SK-N-SH (cell line): ENCODE measurements at regions not wholly inside any gene's neighbourhood (a gene's known extent, or its start where the extent isn't known, plus 50 kb on each side); places are given as distances from the start of the nearest gene placed in this dataset.

Experiments used
- CTCF ChIA-PET: fragments of 300-600, 350-600 bp; formaldehyde crosslinking; extraction: SDS; loops from one replicate; lab custom pipeline; 2021; lab: Yijun Ruan, JAX
- POLR2A ChIA-PET: fragments of 350-600 bp; sonication (Branson Sonifier 250); formaldehyde crosslinking; extraction: SDS; loops from one replicate; lab custom pipeline; 2020; ENCODE audit warnings: antibody characterized with exemption, inconsistent platforms; lab: Yijun Ruan, JAX
- DNase-seq: peaks from one replicate; pipeline ENCODE4 v3.0.0; 2012
- H2AFZ ChIP-seq: fragments of 200-600 bp; sonication (generic); 2 replicates; pipeline ENCODE4 v1.8.1; 2016; ENCODE audit warnings: antibody characterized with exemption, mild to moderate bottlenecking, low read depth
- H3F3A ChIP-seq: fragments of 200-600 bp; sonication (generic); replicated peaks from 2 replicates; pipeline ENCODE3; 2016; ENCODE audit warnings: antibody characterized with exemption, mild to moderate bottlenecking; ENCODE audit not compliant: insufficient read depth
- H3K27ac ChIP-seq, 2 experiments: fragments of 200-500 bp in 1 of 2; fragments of 200-600 bp in 1 of 2; sonication (Bioruptor generic) in 1 of 2; sonication (generic), shearing (Covaris generic) in 1 of 2; 2 replicates each; pipeline versions ENCODE4 v1.5.1 to v1.6.1; 2014 to 2016; ENCODE audit warnings: low read depth in 2 of 2, inconsistent platforms in 1 of 2, low read length in 1 of 2, mild to moderate bottlenecking in 1 of 2, mixed read lengths in 1 of 2
- H3K27me3 ChIP-seq: fragments of 200-600 bp; sonication (generic), shearing (Covaris generic); 2 replicates; pipeline ENCODE4 v1.6.1; 2016; ENCODE audit warnings: mixed run types; ENCODE audit not compliant: insufficient read depth
- H3K36me3 ChIP-seq, 2 experiments: fragments of 200-500 bp in 1 of 2; fragments of 200-600 bp in 1 of 2; sonication (Bioruptor generic) in 1 of 2; sonication (generic) in 1 of 2; replicated peaks in 1 of 2; 2 replicates each; pipeline versions ENCODE3 to v1.5.1; 2014 to 2016; ENCODE audit warnings: low read length in 1 of 2, mild to moderate bottlenecking in 1 of 2; ENCODE audit not compliant: insufficient read depth in 2 of 2, control insufficient read depth in 1 of 2
- H3K4me1 ChIP-seq, 2 experiments: fragments of 200-500 bp in 1 of 2; fragments of 200-600 bp in 1 of 2; sonication (Bioruptor generic) in 1 of 2; sonication (generic), shearing (Covaris generic) in 1 of 2; 2 replicates each; pipeline versions ENCODE4 v1.5.1 to v1.6.1; 2014 to 2016; ENCODE audit warnings: low read depth in 1 of 2, low read length in 1 of 2, mixed run types in 1 of 2; ENCODE audit not compliant: insufficient read depth in 2 of 2, control insufficient read depth in 1 of 2
- H3K4me2 ChIP-seq: fragments of 200-600 bp; sonication (generic), shearing (Covaris generic); 2 replicates; pipeline ENCODE4 v1.6.1; 2017; ENCODE audit warnings: mixed run types
- H3K4me3 ChIP-seq, 2 experiments: fragments of 200-500 bp in 1 of 2; fragments of 200-600 bp in 1 of 2; sonication (Bioruptor generic) in 1 of 2; sonication (generic), shearing (Covaris generic) in 1 of 2; 2 replicates each; pipeline versions ENCODE4 v1.5.1 to v1.8.1; 2014 to 2016; ENCODE audit warnings: low read depth in 2 of 2, inconsistent platforms in 1 of 2, low read length in 1 of 2, mild to moderate bottlenecking in 1 of 2, mixed read lengths in 1 of 2, moderate library complexity in 1 of 2
- H3K79me2 ChIP-seq: fragments of 200-600 bp; sonication (generic); 2 replicates; pipeline ENCODE4 v1.8.1; 2017; ENCODE audit warnings: mild to moderate bottlenecking; ENCODE audit not compliant: insufficient read depth
- H3K9ac ChIP-seq: fragments of 200-600 bp; sonication (generic); 2 replicates; pipeline ENCODE4 v1.6.1; 2017; ENCODE audit warnings: mixed run types
- H3K9me2 ChIP-seq: fragments of 200-600 bp; sonication (generic); 2 replicates; pipeline ENCODE4 v1.6.1; 2017; ENCODE audit warnings: mixed run types
- H3K9me3 ChIP-seq: fragments of 200-600 bp; sonication (generic); 2 replicates; pipeline ENCODE4 v1.6.1; 2017; ENCODE audit warnings: mixed run types, mild to moderate bottlenecking, moderate library complexity
- H4K20me1 ChIP-seq: fragments of 200-600 bp; sonication (generic); 2 replicates; pipeline ENCODE4 v1.6.1; 2017; ENCODE audit warnings: mild to moderate bottlenecking, mixed run types; ENCODE audit not compliant: insufficient read depth
- EP300 ChIP-seq, 2 experiments: IDR thresholded peaks; 2 replicates each; pipeline versions ENCODE4 v1.4.0 to v1.6.1; 2012; ENCODE audit warnings: borderline replicate concordance in 1 of 2, low read depth in 1 of 2, low read length in 1 of 2
- EZH2phosphoT487 ChIP-seq: fragments of 200-600 bp; sonication (generic); IDR thresholded peaks from 2 replicates; pipeline ENCODE4 v1.6.1; 2017; ENCODE audit warnings: low read depth, mixed run types, mild to moderate bottlenecking, antibody characterized with exemption, moderate library complexity, borderline replicate concordance
- FOXJ3 ChIP-seq: sonication (generic); formaldehyde crosslinking; IDR thresholded peaks from 2 replicates; pipeline ENCODE4 v1.5.1; 2020; ENCODE audit warnings: mild to moderate bottlenecking, missing genetic modification reagents
- FOXM1 ChIP-seq: IDR thresholded peaks from 2 replicates; pipeline ENCODE4 v1.4.0; 2012; ENCODE audit warnings: low read depth, mild to moderate bottlenecking
- GABPA ChIP-seq: IDR thresholded peaks from 2 replicates; pipeline ENCODE4 v1.4.0; 2012; ENCODE audit warnings: low read depth, mild to moderate bottlenecking
- JUND ChIP-seq: IDR thresholded peaks from 2 replicates; pipeline ENCODE4 v1.4.0; 2012
- NRF1 ChIP-seq: IDR thresholded peaks from 2 replicates; pipeline ENCODE4 v1.6.1; 2012; ENCODE audit warnings: low read depth, mild to moderate bottlenecking, low read length
- POLR2AphosphoS5 ChIP-seq: IDR thresholded peaks from 2 replicates; pipeline ENCODE4 v1.6.1; 2012; ENCODE audit warnings: low read depth, low read length
- RAD21 ChIP-seq: IDR thresholded peaks from 2 replicates; pipeline ENCODE4 v1.6.1; 2012; ENCODE audit warnings: mild to moderate bottlenecking, low read length
- RXRA ChIP-seq: IDR thresholded peaks from 2 replicates; pipeline ENCODE4 v1.4.0; 2012; ENCODE audit warnings: low read depth, mild to moderate bottlenecking, borderline replicate concordance
- SIN3A ChIP-seq: IDR thresholded peaks from 2 replicates; pipeline ENCODE4 v1.6.1; 2012; ENCODE audit warnings: low read depth, mild to moderate bottlenecking, low read length, moderate library complexity, borderline replicate concordance
- SMC3 ChIP-seq: IDR thresholded peaks from 2 replicates; pipeline ENCODE4 v1.6.1; 2012; ENCODE audit warnings: low read depth, low read length, improper control_type of control experiment
- YY1 ChIP-seq: IDR thresholded peaks from 2 replicates; pipeline ENCODE4 v1.4.0; 2012; ENCODE audit warnings: low read depth, mild to moderate bottlenecking
- ZBTB33 ChIP-seq: IDR thresholded peaks from 2 replicates; pipeline ENCODE4 v1.4.0; 2012; ENCODE audit warnings: low read depth, borderline replicate concordance
- WGBS: methylation state at CpG from one replicate; pipeline ENCODE4 v1.1.6; 2017; ENCODE audit warnings: low lambda C conversion rate; 5-methylcytosine and 5-hydroxymethylcytosine counted together
- TF ChIP-seq, protein P1 (sequence below): IDR thresholded peaks from 2 replicates; pipeline ENCODE4; 2012

- 39% methylated on average over 2 of the region's 2 CpGs for WGBS
- no peaks in the 10 kb centered on the region for H3K4me1 ChIP-seq
- no peak for DNase-seq
- no peak overlapping the region for H3K27ac ChIP-seq
- no peaks in the 10 kb centered on the region for H3K9me2 ChIP-seq
- no peak overlapping the region for H2AFZ ChIP-seq
- H3K4me3 ChIP-seq: no peak overlapping the region
- no peaks in the 10 kb centered on the region for H3K79me2 ChIP-seq
- H4K20me1 ChIP-seq: no peaks in the 10 kb centered on the region
- H3F3A ChIP-seq: no peaks in the 10 kb centered on the region
- no peaks in the 10 kb centered on the region for H3K9me3 ChIP-seq
- no peaks in the 10 kb centered on the region for H3K36me3 ChIP-seq
- POLR2A ChIA-PET: no interaction called here
- H3K4me2 ChIP-seq: no peak overlapping the region
- CTCF ChIA-PET: interaction anchor here (0.7 kb wide), 1 partner anchor 216 kb away, joined by 3 read pairs; no protein-coding TSS in a partner anchor
- H3K27me3 ChIP-seq: no peaks in the 10 kb centered on the region
- H3K9ac ChIP-seq: no peak overlapping the region
- TF ChIP-seq SMC3: no peak
- no peak for TF ChIP-seq POLR2AphosphoS5
- TF ChIP-seq EZH2phosphoT487: no peak
- TF ChIP-seq GABPA: no peak
- no peak for TF ChIP-seq FOXJ3 (CRISPR knock-in tag)
- no peak for TF ChIP-seq EP300 (IDR thresholded peaks at IDR 0.05; ENCODE audit: borderline replicate concordance in 1 of 2, low read depth in 1 of 2, low read length in 1 of 2)
- no peak for TF ChIP-seq RAD21
- TF ChIP-seq NRF1: no peak
- no peak for TF ChIP-seq JUND
Observed at GRCh38 chr4:160019936-160020335, 917.1 kb downstream of the RAPGEF2 start.

GRCh38 chr4:160020804-160021203 is 917.9 kb downstream of the RAPGEF2 start:
- Histone ChIP-seq H2AFZ (no peak overlapping the region), H3K27ac (no peak overlapping the region), H3K9ac (no peak overlapping the region), H3K79me2 (no peaks in the 10 kb centered on the region), H3K4me1 (no peaks in the 10 kb centered on the region), H3F3A (no peaks in the 10 kb centered on the region), H3K4me3 (no peak overlapping the region), H3K9me2 (no peaks in the 10 kb centered on the region), H3K27me3 (no peaks in the 10 kb centered on the region)
- CTCF ChIA-PET: interaction anchor here (0.7 kb wide), 1 partner anchor 215 kb away, joined by 3 read pairs; no protein-coding TSS in a partner anchor
- DNase-seq: no peak
- TF ChIP-seq FOXM1 (no peak), SIN3A (no peak), YY1 (no peak), RXRA (no peak), ZBTB33 (no peak)
- TF ChIP-seq, protein P1, sequence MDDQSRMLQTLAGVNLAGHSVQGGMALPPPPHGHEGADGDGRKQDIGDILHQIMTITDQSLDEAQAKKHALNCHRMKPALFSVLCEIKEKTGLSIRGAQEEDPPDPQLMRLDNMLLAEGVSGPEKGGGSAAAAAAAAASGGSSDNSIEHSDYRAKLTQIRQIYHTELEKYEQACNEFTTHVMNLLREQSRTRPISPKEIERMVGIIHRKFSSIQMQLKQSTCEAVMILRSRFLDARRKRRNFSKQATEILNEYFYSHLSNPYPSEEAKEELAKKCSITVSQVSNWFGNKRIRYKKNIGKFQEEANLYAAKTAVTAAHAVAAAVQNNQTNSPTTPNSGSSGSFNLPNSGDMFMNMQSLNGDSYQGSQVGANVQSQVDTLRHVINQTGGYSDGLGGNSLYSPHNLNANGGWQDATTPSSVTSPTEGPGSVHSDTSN: no peak
- TF ChIP-seq, all 33 proteins: peak for 0
- H3K4me2 ChIP-seq: no peak overlapping the region
- POLR2A ChIA-PET: no interaction called here
- H4K20me1 ChIP-seq: no peaks in the 10 kb centered on the region
- H3K36me3 ChIP-seq: no peaks in the 10 kb centered on the region
- WGBS: 55% methylated on average over 3 of the region's 3 CpGs
- no peaks in the 10 kb centered on the region for H3K9me3 ChIP-seq
